Liver (tissue), 3 donors: ENCODE measurements at regions not wholly inside any gene's neighbourhood (a gene's known extent, or its start where the extent isn't known, plus 50 kb on each side); places are given as distances from the start of the nearest gene placed in this dataset.
"Not testable (repeated sequence)": the region's sequence is repeated elsewhere in the genome, so short reads cannot be mapped to it uniquely, and the experiment has no call there.

Experiments used
- GABPA ChIP-seq, 2 donors: IDR thresholded peaks in 1 of 2; conservative IDR thresholded peaks in 1 of 2; 2 replicates each; pipeline ENCODE4 v1.6.1; 2016; ENCODE audit warnings: antibody characterized with exemption in 2 of 2, mild to moderate bottlenecking in 1 of 2, moderate library complexity in 1 of 2
- HNF4G ChIP-seq: IDR thresholded peaks from 2 replicates; pipeline ENCODE4 v1.6.1; 2016; ENCODE audit warnings: antibody characterized with exemption
- JUND ChIP-seq, 2 donors: IDR thresholded peaks; 2 replicates each; pipeline ENCODE4 v1.6.1; 2016; ENCODE audit warnings: antibody characterized with exemption in 2 of 2
- RXRA ChIP-seq, 2 donors: IDR thresholded peaks; 2 replicates each; pipeline ENCODE4 v1.6.1; 2017 to 2018; ENCODE audit warnings: antibody characterized with exemption in 2 of 2, mild to moderate bottlenecking in 1 of 2
- TAF1 ChIP-seq: conservative IDR thresholded peaks from 2 replicates; pipeline ENCODE4 v1.6.1; 2016; ENCODE audit warnings: antibody characterized with exemption, mild to moderate bottlenecking
- YY1 ChIP-seq: IDR thresholded peaks from 2 replicates; pipeline ENCODE4 v1.6.1; 2016; ENCODE audit warnings: antibody characterized with exemption, mild to moderate bottlenecking
- TF ChIP-seq, protein P1 (sequence below): fragments of 150-350 bp; IDR thresholded peaks from 2 replicates; pipeline ENCODE4 v1.5.1; 2017; ENCODE audit warnings: improper control_type of control experiment, low read depth, low read length; ENCODE audit not compliant: missing input control
- TF ChIP-seq, protein P2 (sequence below): IDR thresholded peaks from 2 replicates; pipeline ENCODE4 v1.6.1; 2016; ENCODE audit warnings: antibody characterized with exemption
- TF ChIP-seq, protein P3 (sequence below): IDR thresholded peaks from 2 replicates; pipeline ENCODE4 v1.6.1; 2016; ENCODE audit warnings: antibody characterized with exemption, mild to moderate bottlenecking
- donor health status: healthy.
- donor health status: healthy.

DNA sequence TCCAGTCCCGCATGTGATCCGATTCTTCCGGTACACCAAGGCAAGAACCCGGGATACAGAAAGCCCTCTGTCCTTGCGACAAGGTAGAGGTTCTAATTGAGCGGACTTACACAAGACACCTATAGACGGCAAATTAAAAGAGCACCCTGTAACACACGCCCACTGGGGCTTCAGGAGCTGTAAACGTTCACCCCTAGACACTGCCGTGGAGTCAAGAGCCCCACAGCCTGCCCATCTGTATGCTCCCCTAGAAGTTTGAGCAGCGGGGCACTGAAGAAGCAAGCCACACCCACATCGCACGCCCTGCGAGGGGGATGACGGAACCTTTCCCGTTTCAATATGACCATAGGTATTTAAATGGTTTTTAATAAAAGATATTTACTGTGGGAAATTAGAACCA is 696.3 kb upstream of the MMS22L start:
- TF ChIP-seq, protein P1, sequence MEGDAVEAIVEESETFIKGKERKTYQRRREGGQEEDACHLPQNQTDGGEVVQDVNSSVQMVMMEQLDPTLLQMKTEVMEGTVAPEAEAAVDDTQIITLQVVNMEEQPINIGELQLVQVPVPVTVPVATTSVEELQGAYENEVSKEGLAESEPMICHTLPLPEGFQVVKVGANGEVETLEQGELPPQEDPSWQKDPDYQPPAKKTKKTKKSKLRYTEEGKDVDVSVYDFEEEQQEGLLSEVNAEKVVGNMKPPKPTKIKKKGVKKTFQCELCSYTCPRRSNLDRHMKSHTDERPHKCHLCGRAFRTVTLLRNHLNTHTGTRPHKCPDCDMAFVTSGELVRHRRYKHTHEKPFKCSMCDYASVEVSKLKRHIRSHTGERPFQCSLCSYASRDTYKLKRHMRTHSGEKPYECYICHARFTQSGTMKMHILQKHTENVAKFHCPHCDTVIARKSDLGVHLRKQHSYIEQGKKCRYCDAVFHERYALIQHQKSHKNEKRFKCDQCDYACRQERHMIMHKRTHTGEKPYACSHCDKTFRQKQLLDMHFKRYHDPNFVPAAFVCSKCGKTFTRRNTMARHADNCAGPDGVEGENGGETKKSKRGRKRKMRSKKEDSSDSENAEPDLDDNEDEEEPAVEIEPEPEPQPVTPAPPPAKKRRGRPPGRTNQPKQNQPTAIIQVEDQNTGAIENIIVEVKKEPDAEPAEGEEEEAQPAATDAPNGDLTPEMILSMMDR, result not testable (repeated sequence)
- TF ChIP-seq JUND (IDR thresholded peaks at IDR 0.05); YY1; TAF1; RXRA (IDR thresholded peaks at IDR 0.05); GABPA (IDR thresholded peaks at IDR 0.05 in 1 of 2, conservative IDR thresholded peaks at IDR 0.05 in 1 of 2); HNF4G: not testable (repeated sequence)
- TF ChIP-seq, protein P2, sequence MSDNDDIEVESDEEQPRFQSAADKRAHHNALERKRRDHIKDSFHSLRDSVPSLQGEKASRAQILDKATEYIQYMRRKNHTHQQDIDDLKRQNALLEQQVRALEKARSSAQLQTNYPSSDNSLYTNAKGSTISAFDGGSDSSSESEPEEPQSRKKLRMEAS, result not testable (repeated sequence)
- TF ChIP-seq, protein P3, sequence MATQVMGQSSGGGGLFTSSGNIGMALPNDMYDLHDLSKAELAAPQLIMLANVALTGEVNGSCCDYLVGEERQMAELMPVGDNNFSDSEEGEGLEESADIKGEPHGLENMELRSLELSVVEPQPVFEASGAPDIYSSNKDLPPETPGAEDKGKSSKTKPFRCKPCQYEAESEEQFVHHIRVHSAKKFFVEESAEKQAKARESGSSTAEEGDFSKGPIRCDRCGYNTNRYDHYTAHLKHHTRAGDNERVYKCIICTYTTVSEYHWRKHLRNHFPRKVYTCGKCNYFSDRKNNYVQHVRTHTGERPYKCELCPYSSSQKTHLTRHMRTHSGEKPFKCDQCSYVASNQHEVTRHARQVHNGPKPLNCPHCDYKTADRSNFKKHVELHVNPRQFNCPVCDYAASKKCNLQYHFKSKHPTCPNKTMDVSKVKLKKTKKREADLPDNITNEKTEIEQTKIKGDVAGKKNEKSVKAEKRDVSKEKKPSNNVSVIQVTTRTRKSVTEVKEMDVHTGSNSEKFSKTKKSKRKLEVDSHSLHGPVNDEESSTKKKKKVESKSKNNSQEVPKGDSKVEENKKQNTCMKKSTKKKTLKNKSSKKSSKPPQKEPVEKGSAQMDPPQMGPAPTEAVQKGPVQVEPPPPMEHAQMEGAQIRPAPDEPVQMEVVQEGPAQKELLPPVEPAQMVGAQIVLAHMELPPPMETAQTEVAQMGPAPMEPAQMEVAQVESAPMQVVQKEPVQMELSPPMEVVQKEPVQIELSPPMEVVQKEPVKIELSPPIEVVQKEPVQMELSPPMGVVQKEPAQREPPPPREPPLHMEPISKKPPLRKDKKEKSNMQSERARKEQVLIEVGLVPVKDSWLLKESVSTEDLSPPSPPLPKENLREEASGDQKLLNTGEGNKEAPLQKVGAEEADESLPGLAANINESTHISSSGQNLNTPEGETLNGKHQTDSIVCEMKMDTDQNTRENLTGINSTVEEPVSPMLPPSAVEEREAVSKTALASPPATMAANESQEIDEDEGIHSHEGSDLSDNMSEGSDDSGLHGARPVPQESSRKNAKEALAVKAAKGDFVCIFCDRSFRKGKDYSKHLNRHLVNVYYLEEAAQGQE, result not testable (repeated sequence)
